ENCODE measurements at regions not wholly inside any gene's neighbourhood (a gene's known extent, or its start where the extent isn't known, plus 50 kb on each side); places are given as distances from the start of the nearest gene placed in this dataset.

DNA sequence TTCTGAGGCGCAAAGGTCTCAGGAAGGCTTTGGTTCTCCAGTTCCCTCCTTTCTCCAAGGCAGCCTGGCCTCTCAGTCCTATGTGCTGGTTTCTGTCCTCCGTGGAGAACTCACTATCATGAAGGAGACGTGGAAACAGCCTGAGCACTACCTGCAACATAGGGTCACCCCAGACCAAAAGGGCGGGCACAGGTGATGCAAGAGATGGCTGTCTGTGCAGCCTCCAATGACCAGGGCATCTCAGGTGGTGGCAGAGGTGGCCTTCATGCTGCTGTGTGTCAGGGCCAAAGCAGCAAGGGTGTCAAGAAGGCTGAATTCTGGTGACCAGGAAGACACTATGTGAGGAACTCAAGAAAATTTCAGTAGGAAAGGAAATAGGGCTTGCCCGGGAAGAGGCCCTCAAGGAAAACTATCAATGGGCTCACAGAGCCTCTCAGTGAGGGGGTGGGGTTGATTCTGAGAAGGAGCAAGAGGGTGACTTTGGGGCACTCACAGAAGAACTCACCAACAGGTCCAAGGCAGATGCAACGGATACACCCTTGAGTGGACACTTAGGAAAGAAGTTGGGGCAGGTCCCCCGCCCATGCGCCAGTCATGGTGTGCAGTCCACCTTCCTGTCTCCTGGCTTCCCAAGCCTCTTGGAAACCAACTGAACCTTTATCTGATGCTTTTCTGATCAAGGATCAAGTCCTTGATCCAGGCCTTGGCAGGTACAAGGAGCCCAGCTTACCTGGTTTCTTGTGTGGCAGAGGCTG lies 212.3 kb upstream of the B3GAT1 start:
- no peak for TF ChIP-seq POLR2A (IDR thresholded peaks at IDR 0.05)
- TF ChIP-seq, protein P1, sequence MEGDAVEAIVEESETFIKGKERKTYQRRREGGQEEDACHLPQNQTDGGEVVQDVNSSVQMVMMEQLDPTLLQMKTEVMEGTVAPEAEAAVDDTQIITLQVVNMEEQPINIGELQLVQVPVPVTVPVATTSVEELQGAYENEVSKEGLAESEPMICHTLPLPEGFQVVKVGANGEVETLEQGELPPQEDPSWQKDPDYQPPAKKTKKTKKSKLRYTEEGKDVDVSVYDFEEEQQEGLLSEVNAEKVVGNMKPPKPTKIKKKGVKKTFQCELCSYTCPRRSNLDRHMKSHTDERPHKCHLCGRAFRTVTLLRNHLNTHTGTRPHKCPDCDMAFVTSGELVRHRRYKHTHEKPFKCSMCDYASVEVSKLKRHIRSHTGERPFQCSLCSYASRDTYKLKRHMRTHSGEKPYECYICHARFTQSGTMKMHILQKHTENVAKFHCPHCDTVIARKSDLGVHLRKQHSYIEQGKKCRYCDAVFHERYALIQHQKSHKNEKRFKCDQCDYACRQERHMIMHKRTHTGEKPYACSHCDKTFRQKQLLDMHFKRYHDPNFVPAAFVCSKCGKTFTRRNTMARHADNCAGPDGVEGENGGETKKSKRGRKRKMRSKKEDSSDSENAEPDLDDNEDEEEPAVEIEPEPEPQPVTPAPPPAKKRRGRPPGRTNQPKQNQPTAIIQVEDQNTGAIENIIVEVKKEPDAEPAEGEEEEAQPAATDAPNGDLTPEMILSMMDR (IDR thresholded peaks at IDR 0.05) = no peak

Data from adrenal gland (tissue), 5 donors.